ENCODE measurements at regions not wholly inside any gene's neighbourhood (a gene's known extent, or its start where the extent isn't known, plus 50 kb on each side); places are given as distances from the start of the nearest gene placed in this dataset.

DNA sequence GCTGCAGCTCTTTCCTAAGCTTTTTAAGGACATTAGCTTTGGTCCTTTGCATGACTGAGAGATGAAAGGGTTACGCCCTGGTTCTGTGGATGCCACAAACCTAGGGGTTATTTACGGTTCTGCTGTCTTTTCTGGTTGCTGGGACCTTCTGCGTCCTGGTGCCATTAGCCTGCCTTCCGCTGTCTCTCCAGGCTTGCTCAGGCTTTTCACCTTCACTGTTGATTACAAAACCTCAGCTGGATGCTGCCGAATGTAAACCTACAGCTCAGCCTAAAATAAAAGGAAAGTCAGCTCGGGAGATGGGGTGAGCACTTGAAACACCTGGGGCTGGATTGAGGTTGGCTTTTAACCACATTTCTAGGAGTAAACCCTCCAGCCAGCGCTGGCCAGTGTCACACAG lies 130.9 kb upstream of the ARHGAP28 start:
- TF ChIP-seq, protein P1, sequence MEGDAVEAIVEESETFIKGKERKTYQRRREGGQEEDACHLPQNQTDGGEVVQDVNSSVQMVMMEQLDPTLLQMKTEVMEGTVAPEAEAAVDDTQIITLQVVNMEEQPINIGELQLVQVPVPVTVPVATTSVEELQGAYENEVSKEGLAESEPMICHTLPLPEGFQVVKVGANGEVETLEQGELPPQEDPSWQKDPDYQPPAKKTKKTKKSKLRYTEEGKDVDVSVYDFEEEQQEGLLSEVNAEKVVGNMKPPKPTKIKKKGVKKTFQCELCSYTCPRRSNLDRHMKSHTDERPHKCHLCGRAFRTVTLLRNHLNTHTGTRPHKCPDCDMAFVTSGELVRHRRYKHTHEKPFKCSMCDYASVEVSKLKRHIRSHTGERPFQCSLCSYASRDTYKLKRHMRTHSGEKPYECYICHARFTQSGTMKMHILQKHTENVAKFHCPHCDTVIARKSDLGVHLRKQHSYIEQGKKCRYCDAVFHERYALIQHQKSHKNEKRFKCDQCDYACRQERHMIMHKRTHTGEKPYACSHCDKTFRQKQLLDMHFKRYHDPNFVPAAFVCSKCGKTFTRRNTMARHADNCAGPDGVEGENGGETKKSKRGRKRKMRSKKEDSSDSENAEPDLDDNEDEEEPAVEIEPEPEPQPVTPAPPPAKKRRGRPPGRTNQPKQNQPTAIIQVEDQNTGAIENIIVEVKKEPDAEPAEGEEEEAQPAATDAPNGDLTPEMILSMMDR (IDR thresholded peaks at IDR 0.05; ENCODE audit: insufficient read depth, low read depth, low read length): no peak
- TF ChIP-seq EZH2 (IDR thresholded peaks at IDR 0.05; ENCODE audit: insufficient read depth, low read length): no peak
